DND-41 (cell line): ENCODE measurements at regions not wholly inside any gene's neighbourhood (a gene's known extent, or its start where the extent isn't known, plus 50 kb on each side); places are given as distances from the start of the nearest gene placed in this dataset.
A peak's percentile ranks its signal among the peaks of the same experiment; 100 is the strongest.
"Not testable (repeated sequence)": the region's sequence is repeated elsewhere in the genome, so short reads cannot be mapped to it uniquely, and the experiment has no call there.

Source experiments
- ATAC-seq: fragments of 200-7000 bp; cut with Tn5 transposase; 3 replicates; pipeline ENCODE4 v1.9.1; 2021; ENCODE audit warnings: low read depth; ENCODE audit not compliant: insufficient read depth
- DNase-seq: peaks from one replicate; pipeline ENCODE4 v3.0.0-alpha.2; 2020
- H2AFZ ChIP-seq: 2 replicates; pipeline ENCODE4 v1.6.0; 2012; ENCODE audit warnings: low read depth, low read length
- H3K27ac ChIP-seq: 2 replicates; pipeline ENCODE4 v1.5.1; 2012; ENCODE audit warnings: low read length, inconsistent platforms
- H3K27me3 ChIP-seq: fragments of 200-600 bp; sonication (generic); 2 replicates; pipeline ENCODE4 v1.6.0; 2012; ENCODE audit warnings: low read length, mild to moderate bottlenecking, inconsistent platforms; ENCODE audit not compliant: insufficient read depth, poor library complexity
- H3K36me3 ChIP-seq: 2 replicates; pipeline ENCODE4 v1.5.1; 2012; ENCODE audit warnings: low read length, inconsistent platforms; ENCODE audit not compliant: insufficient read depth
- H3K4me1 ChIP-seq: 2 replicates; pipeline ENCODE4 v1.5.1; 2012; ENCODE audit warnings: mild to moderate bottlenecking, low read length; ENCODE audit not compliant: insufficient read depth
- H3K4me2 ChIP-seq: 2 replicates; pipeline ENCODE4 v1.6.0; 2012; ENCODE audit warnings: mild to moderate bottlenecking, moderate library complexity, low read length, inconsistent platforms; ENCODE audit not compliant: insufficient read depth
- H3K4me3 ChIP-seq, 2 experiments: fragments of 200-600 bp in 1 of 2; shearing (Covaris generic) in 1 of 2; 2 replicates each; pipeline ENCODE4 v1.5.1; 2012 to 2016; ENCODE audit warnings: inconsistent platforms in 2 of 2, low read length in 2 of 2, mild to moderate bottlenecking in 2 of 2, low read depth in 1 of 2, moderate library complexity in 1 of 2
- H3K79me2 ChIP-seq: 2 replicates; pipeline ENCODE4 v1.6.0; 2012; ENCODE audit warnings: low read length, inconsistent platforms; ENCODE audit not compliant: insufficient read depth
- H3K9ac ChIP-seq: 2 replicates; pipeline ENCODE4 v1.6.0; 2012; ENCODE audit warnings: low read depth, mild to moderate bottlenecking, inconsistent platforms, low read length, moderate library complexity
- H3K9me3 ChIP-seq: 2 replicates; pipeline ENCODE4 v1.5.1; 2012; ENCODE audit warnings: low read length, moderate library complexity, mild to moderate bottlenecking, inconsistent platforms; ENCODE audit not compliant: insufficient read depth, severe bottlenecking
- H4K20me1 ChIP-seq: 2 replicates; pipeline ENCODE4 v1.6.0; 2012; ENCODE audit warnings: low read length; ENCODE audit not compliant: insufficient read depth
- CTCF ChIP-seq: IDR thresholded peaks from 2 replicates; pipeline ENCODE4 v1.5.1; 2012; ENCODE audit warnings: borderline replicate concordance, low read length, moderate library complexity, mild to moderate bottlenecking; ENCODE audit not compliant: poor library complexity, severe bottlenecking; ENCODE audit errors: extremely low read depth
- EZH2 ChIP-seq: IDR thresholded peaks from 3 replicates; pipeline ENCODE4 v1.6.1; 2012; ENCODE audit warnings: borderline replicate concordance, low read depth, mild to moderate bottlenecking, moderate library complexity, low read length, inconsistent platforms; ENCODE audit not compliant: severe bottlenecking

- no peaks in the 10 kb centered on the region for H3K9me3 ChIP-seq
- peak; percentile 63; the same call in 2 of the 3 replicates for ATAC-seq
- no peak overlapping the region for H3K27ac ChIP-seq
- H3K9ac ChIP-seq: no peak overlapping the region
- no peaks in the 10 kb centered on the region for H3K27me3 ChIP-seq
- H4K20me1 ChIP-seq: no peaks in the 10 kb centered on the region
- no peak for DNase-seq
- H3K4me3 ChIP-seq: no peak overlapping the region
- no peak overlapping the region for H3K4me2 ChIP-seq
- no peak overlapping the region for H2AFZ ChIP-seq
- no peaks in the 10 kb centered on the region for H3K4me1 ChIP-seq
- H3K36me3 ChIP-seq: no peaks in the 10 kb centered on the region
- no peaks in the 10 kb centered on the region for H3K79me2 ChIP-seq
- TF ChIP-seq EZH2 (no peak), CTCF (peak; percentile 31)
Observed at GRCh38 chr2:147275943-147276342, 568.9 kb upstream of the ACVR2A start.

GRCh38 chr2:147273628-147274027, 571.2 kb upstream of the ACVR2A start:
- Histone ChIP-seq H3K4me2 (no peak overlapping the region), H3K36me3 (no peaks in the 10 kb centered on the region), H4K20me1 (no peaks in the 10 kb centered on the region), H2AFZ (no peak overlapping the region), H3K4me3 (no peak overlapping the region), H3K4me1 (no peaks in the 10 kb centered on the region), H3K27ac (no peak overlapping the region), H3K27me3 (no peaks in the 10 kb centered on the region), H3K9ac (no peak overlapping the region), H3K79me2 (no peaks in the 10 kb centered on the region), H3K9me3 (peaks cover 15% of the 10 kb centered on the region)
- TF ChIP-seq EZH2: no peak
- TF ChIP-seq CTCF: no peak
- DNase-seq (no peak), ATAC-seq (no peak)

GRCh38 chr2:147273106-147273505, 571.7 kb upstream of the ACVR2A start:
- Histone ChIP-seq H4K20me1 (no peaks in the 10 kb centered on the region), H3K4me3 (no peak overlapping the region), H3K4me1 (no peaks in the 10 kb centered on the region), H3K9me3 (peaks cover 15% of the 10 kb centered on the region), H2AFZ (no peak overlapping the region), H3K9ac (no peak overlapping the region), H3K4me2 (no peak overlapping the region), H3K79me2 (no peaks in the 10 kb centered on the region), H3K36me3 (no peaks in the 10 kb centered on the region), H3K27me3 (no peaks in the 10 kb centered on the region), H3K27ac (no peak overlapping the region)
- DNase-seq: no peak
- TF ChIP-seq EZH2 (no peak), CTCF (no peak)
- ATAC-seq: no peak

GRCh38 chr2:147269581-147269980, 575.2 kb upstream of the ACVR2A start:
- not testable (repeated sequence) for H4K20me1 ChIP-seq, H3K4me1 ChIP-seq, H3K36me3 ChIP-seq, H3K4me3 ChIP-seq, H2AFZ ChIP-seq, H3K27me3 ChIP-seq, H3K9ac ChIP-seq, DNase-seq, ATAC-seq, H3K79me2 ChIP-seq, H3K27ac ChIP-seq, H3K4me2 ChIP-seq
- peaks cover 15% of the 10 kb centered on the region for H3K9me3 ChIP-seq
